Frontal cortex (tissue), 4 donors: ENCODE measurements at regions not wholly inside any gene's neighbourhood (a gene's known extent, or its start where the extent isn't known, plus 50 kb on each side); places are given as distances from the start of the nearest gene placed in this dataset. TPM values are rescaled to one million over a fixed set of nuclear protein-coding genes. Genes with fewer than 3 reads are reported as not detected.
A peak's percentile ranks its signal among the peaks of the same experiment; 100 is the strongest.
"Not testable (repeated sequence)": the region's sequence is repeated elsewhere in the genome, so short reads cannot be mapped to it uniquely, and the experiment has no call there.

Source experiments
- DNase-seq, 2 donors: peaks; one replicate each; pipeline ENCODE4 v3.0.0; 2012; ENCODE audit warnings: low spot score in 2 of 2
- FAIRE-seq: peaks from 2 replicates; lab custom pipeline; 2012; peaks lifted over from hg19 to GRCh38; lab: Jason Lieb, UNC
- small RNA-seq: library from RNA; depleted of rRNA; stranded (forward); fragments of <200 nt; gene quantifications from one replicate; pipeline ENCODE3, GENCODE V24; 2014
- donor health status: control.
- donor health status: control.
- donor health status: control.

GRCh38 chr16:58831386-58831785 lies 97.3 kb upstream of the GOT2 start:
- no peak for DNase-seq
- FAIRE-seq, result no peak

- DNase-seq (no peak), FAIRE-seq (no peak)
Observed at GRCh38 chr16:58828901-58829545, 94.9 kb upstream of the GOT2 start.

GRCh38 chr16:58824201-58824600 lies 90.1 kb upstream of the GOT2 start:
- DNase-seq, result no peak
- FAIRE-seq, result no peak

- DNase-seq, result no peak
- FAIRE-seq, result no peak
Observed at GRCh38 chr16:58821886-58822285, 87.8 kb upstream of the GOT2 start.

- FAIRE-seq, result no peak
- no peak for DNase-seq
Observed at GRCh38 chr16:58820411-58820810, 86.3 kb upstream of the GOT2 start.

GRCh38 chr16:58815181-58815888 lies 81.2 kb upstream of the GOT2 start:
- FAIRE-seq (no peak), DNase-seq (no peak)

- DNase-seq (peak; percentile 12 to 54), FAIRE-seq (no peak)
Observed at GRCh38 chr16:58814348-58814801, 80.3 kb upstream of the GOT2 start.

GRCh38 chr16:58809213-58809612 lies 75.1 kb upstream of the GOT2 start:
- FAIRE-seq (no peak), DNase-seq (no peak)

- FAIRE-seq (no peak), DNase-seq (no peak)
Observed at GRCh38 chr16:58807276-58807675, 73.2 kb upstream of the GOT2 start.

GRCh38 chr16:58801838-58802237 lies 67.7 kb upstream of the GOT2 start:
- no peak for FAIRE-seq
- no peak for DNase-seq

GRCh38 chr16:58797137-58797801 lies 63.2 kb upstream of the GOT2 start:
- FAIRE-seq, result no peak

GRCh38 chr16:58793366-58793765 lies 59.2 kb upstream of the GOT2 start:
- FAIRE-seq (no peak), DNase-seq (peak in 1 of 2 donors; percentile 14)

More at GRCh38 chr16:58797137-58797801, 63.2 kb upstream of the GOT2 start:
- no peak for DNase-seq

GRCh38 chr16:58792188-58792587 lies 58.1 kb upstream of the GOT2 start:
- DNase-seq (no peak), FAIRE-seq (no peak)

GRCh38 chr16:58790816-58791557 lies 56.9 kb upstream of the GOT2 start:
- FAIRE-seq, DNase-seq: not testable (repeated sequence)

- DNase-seq (no peak), FAIRE-seq (no peak)
Observed at GRCh38 chr16:58789351-58789750, 55.2 kb upstream of the GOT2 start.

Small RNA genes in the stretch of these regions (small RNA-seq; reads per million reads assigned to genes)
- gene AC018554.2 (not detected), gene AC092121.1 (not detected), gene RF00017 (not detected), gene RNU4-58P (0.15 reads per million), gene RPS27P27 (not detected)
